Nephron (organoid): ENCODE measurements at regions not wholly inside any gene's neighbourhood (a gene's known extent, or its start where the extent isn't known, plus 50 kb on each side); places are given as distances from the start of the nearest gene placed in this dataset.
"Not testable (repeated sequence)": the region's sequence is repeated elsewhere in the genome, so short reads cannot be mapped to it uniquely, and the experiment has no call there.

Experiments used
- H3K27ac Mint-ChIP-seq, 3 experiments: 2 replicates each; pipeline ENCODE4 v1.8.0; 2020; ENCODE audit warnings: mixed read lengths in 3 of 3, mild to moderate bottlenecking in 2 of 3, moderate library complexity in 1 of 3
- H3K27me3 Mint-ChIP-seq: 2 replicates; pipeline ENCODE4 v1.8.0; 2021; ENCODE audit warnings: low read depth, mild to moderate bottlenecking, moderate library complexity, mixed read lengths
- H3K36me3 Mint-ChIP-seq: 2 replicates; pipeline ENCODE4 v1.8.0; 2020; ENCODE audit warnings: low read depth, mixed read lengths
- H3K4me1 Mint-ChIP-seq: 2 replicates; pipeline ENCODE4 v1.8.0; 2020; ENCODE audit warnings: mixed read lengths
- H3K4me3 Mint-ChIP-seq, 3 experiments: 2 replicates each; pipeline ENCODE4 v1.8.0; 2020; ENCODE audit warnings: mild to moderate bottlenecking in 3 of 3, mixed read lengths in 3 of 3, moderate library complexity in 2 of 3
- H3K9me3 Mint-ChIP-seq: 2 replicates; pipeline ENCODE4 v1.8.0; 2020; ENCODE audit warnings: mixed read lengths
- TF ChIP-seq, protein P1 (sequence below), 3 experiments: fragments of 200-600 bp; sonication (generic); IDR thresholded peaks; one replicate each; pipeline ENCODE4 v1.5.0; 2021; ENCODE audit warnings: antibody characterized with exemption in 3 of 3; ENCODE audit not compliant: unreplicated experiment in 3 of 3

DNA sequence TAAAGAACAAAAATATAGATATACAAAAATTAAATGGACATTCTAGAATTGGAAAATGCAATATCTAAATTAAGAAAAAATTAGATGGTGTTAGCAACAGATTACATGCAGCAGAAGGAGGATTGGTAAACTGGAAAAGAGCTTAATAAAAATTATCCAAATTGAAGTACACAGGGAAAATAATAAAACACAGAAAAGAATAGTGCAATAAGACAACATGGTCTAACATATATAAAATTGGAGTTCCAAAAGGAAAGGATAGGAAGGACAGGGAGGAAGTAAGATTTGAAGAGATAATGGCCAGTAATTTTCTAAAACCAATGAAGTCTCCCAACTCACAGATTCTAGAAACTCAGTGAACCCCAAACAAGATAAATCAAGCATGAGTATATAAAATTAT lies 194.5 kb downstream of the TBX18 start:
- TF ChIP-seq, protein P1, sequence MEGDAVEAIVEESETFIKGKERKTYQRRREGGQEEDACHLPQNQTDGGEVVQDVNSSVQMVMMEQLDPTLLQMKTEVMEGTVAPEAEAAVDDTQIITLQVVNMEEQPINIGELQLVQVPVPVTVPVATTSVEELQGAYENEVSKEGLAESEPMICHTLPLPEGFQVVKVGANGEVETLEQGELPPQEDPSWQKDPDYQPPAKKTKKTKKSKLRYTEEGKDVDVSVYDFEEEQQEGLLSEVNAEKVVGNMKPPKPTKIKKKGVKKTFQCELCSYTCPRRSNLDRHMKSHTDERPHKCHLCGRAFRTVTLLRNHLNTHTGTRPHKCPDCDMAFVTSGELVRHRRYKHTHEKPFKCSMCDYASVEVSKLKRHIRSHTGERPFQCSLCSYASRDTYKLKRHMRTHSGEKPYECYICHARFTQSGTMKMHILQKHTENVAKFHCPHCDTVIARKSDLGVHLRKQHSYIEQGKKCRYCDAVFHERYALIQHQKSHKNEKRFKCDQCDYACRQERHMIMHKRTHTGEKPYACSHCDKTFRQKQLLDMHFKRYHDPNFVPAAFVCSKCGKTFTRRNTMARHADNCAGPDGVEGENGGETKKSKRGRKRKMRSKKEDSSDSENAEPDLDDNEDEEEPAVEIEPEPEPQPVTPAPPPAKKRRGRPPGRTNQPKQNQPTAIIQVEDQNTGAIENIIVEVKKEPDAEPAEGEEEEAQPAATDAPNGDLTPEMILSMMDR (IDR thresholded peaks at IDR 0.05; ENCODE audit: unreplicated experiment in 3 of 3), result no peak
- Mint-ChIP-seq H3K27ac (no peak overlapping the region), H3K4me3 (no peak overlapping the region), H3K9me3 (peaks cover 17% of the 10 kb centered on the region), H3K4me1 (no peaks in the 10 kb centered on the region), H3K36me3 (no peaks in the 10 kb centered on the region), H3K27me3 (no peaks in the 10 kb centered on the region)

- Mint-ChIP-seq H3K36me3 (no peaks in the 10 kb centered on the region), H3K4me1 (no peaks in the 10 kb centered on the region), H3K27me3 (no peaks in the 10 kb centered on the region), H3K9me3 (peaks cover 17% of the 10 kb centered on the region), H3K4me3 (no peak overlapping the region), H3K27ac (no peak overlapping the region)
- TF ChIP-seq, protein P1 (IDR thresholded peaks at IDR 0.05; ENCODE audit: unreplicated experiment in 3 of 3), result no peak
Measured at GRCh38 chr6:84568971-84569370, 195.4 kb downstream of the TBX18 start.

- not testable (repeated sequence) for H3K27ac Mint-ChIP-seq, H3K4me3 Mint-ChIP-seq, H3K4me1 Mint-ChIP-seq, H3K27me3 Mint-ChIP-seq, H3K36me3 Mint-ChIP-seq
- H3K9me3 Mint-ChIP-seq, result peaks cover 26% of the 10 kb centered on the region
Measured at GRCh38 chr6:84565718-84566117, 198.7 kb downstream of the TBX18 start.

DNA sequence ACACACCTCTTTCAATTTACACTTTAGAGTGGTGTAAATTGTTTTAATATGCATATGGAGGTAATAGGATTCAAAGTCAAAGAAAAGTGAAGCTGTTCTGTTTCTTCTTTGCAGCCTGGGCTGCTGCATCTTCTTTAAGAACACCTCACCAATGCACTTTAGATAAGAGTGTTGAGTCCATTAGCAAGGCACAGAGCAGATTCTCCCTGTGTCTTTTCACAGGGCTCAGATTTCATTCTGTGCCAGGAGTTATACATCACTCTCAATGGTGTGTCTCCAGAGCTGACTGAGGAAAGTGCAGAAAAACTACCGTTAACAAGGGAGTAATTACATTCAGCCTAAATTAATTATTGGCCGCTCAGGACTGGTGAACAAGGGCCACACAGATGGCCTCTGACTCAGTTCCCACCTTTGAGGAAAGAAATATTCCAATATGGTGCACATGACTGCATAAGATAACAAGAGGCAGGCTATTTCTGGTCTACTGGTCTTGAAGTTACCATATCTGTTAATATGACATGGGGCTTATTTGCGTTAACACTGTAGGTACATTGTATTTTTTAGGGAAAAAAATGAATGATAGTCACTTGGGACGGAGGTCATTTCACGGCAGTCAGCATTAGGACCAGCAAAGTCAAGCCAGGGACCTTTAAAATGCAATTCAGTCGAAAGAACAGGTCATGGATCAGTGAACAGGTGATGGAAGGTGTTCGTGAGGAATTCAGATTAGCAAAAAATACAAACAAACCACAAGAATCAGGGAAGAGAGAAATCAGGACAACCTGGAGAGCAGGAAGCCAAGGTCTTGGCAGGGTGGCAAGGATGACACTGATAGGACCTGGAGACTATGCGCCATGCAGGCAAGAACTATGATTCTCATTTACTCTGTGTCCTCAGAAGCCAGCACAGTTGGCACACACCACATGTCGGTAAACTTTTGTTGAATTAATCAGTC lies 203.7 kb downstream of the TBX18 start:
- TF ChIP-seq, protein P1 (IDR thresholded peaks at IDR 0.05; ENCODE audit: unreplicated experiment in 3 of 3), result no peak

GRCh38 chr6:84556541-84557335 lies 207.7 kb downstream of the TBX18 start:
- Mint-ChIP-seq H3K4me3 (no peak overlapping the region), H3K27ac (peak overlapping the region in 2 of 3 experiments; percentile 28 to 68), H3K4me1 (peaks cover 18% of the 10 kb centered on the region), H3K27me3 (peaks cover 3% of the 10 kb centered on the region), H3K9me3 (peaks cover 8% of the 10 kb centered on the region), H3K36me3 (no peaks in the 10 kb centered on the region)
- TF ChIP-seq, protein P1 (IDR thresholded peaks at IDR 0.05; ENCODE audit: unreplicated experiment in 3 of 3), result no peak

More for the DNA sequence above, 203.7 kb downstream of the TBX18 start:
- Mint-ChIP-seq H3K9me3 (peaks cover 14% of the 10 kb centered on the region), H3K4me3 (no peak overlapping the region), H3K27me3 (peaks cover 3% of the 10 kb centered on the region), H3K4me1 (peaks cover 11% of the 10 kb centered on the region), H3K36me3 (no peaks in the 10 kb centered on the region), H3K27ac (no peak overlapping the region)

GRCh38 chr6:84554706-84555105 lies 209.7 kb downstream of the TBX18 start:
- no peaks in the 10 kb centered on the region for H3K36me3 Mint-ChIP-seq
- H3K27me3 Mint-ChIP-seq, result no peaks in the 10 kb centered on the region
- H3K4me1 Mint-ChIP-seq, result peaks cover 15% of the 10 kb centered on the region
- peak overlapping the region in 1 of 3 experiments; percentile 1 for H3K27ac Mint-ChIP-seq
- TF ChIP-seq, protein P1 (IDR thresholded peaks at IDR 0.05; ENCODE audit: unreplicated experiment in 3 of 3), result no peak
- H3K9me3 Mint-ChIP-seq, result peaks cover 6% of the 10 kb centered on the region
- no peak overlapping the region for H3K4me3 Mint-ChIP-seq
